Fibroblast of skin of abdomen (primary cell): ENCODE measurements at regions not wholly inside any gene's neighbourhood (a gene's known extent, or its start where the extent isn't known, plus 50 kb on each side); places are given as distances from the start of the nearest gene placed in this dataset.
"Not testable (repeated sequence)": the region's sequence is repeated elsewhere in the genome, so short reads cannot be mapped to it uniquely, and the experiment has no call there.

Source experiments
- DNase-seq: peaks from one replicate; pipeline ENCODE4 v3.0.0-alpha.2; 2013

DNA sequence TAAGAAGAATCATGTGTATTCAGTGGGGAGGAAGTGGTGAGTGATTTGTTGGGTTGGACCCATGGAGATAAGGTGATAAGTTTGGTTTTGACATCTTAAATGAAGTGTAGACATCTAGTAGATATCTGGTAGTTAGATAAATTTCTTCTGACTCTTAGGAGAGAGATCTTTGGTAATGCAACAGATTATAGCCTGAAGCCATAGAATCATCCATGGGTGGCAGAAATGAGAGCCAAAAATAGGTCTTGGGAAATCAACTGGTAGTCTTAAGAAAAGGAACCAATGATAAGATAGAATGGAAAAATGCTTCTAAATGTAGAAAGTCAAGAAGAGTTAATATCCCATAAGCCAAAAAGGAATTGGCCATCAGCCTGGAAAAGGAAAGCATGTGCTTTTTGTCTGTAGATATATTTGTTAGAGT lies 532.7 kb upstream of the GRAMD2B start:
- DNase-seq = no peak

DNA sequence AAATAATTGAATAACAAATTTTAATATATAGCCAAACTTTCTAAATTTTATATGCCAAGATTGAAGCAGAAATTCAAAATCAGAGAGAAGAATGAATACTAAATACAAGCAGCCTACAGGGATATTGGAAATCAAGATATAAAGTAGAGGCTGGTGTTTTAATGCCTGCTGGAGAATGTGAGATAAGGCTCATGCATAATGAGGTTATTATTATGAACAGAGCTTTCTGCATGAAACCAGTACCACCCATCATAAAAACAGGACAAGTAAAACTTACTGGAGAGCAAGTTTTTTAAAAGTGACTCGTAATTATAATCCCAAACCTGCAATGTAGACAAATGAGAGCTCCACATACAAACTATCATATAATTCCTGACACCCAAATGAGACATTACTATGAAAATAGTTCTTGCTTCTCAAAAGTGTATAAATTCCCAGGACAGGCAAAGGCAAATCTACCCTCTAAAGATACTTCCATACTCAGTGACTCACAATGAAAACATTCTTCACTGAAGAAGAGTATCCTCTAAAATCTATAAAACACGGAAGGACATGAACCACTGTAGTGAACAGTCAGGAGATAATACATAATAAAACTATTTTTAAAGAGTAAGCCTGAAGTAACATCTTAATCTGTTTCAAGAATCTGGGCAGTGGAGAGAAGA lies 532.0 kb upstream of the GRAMD2B start:
- peak; percentile 11 for DNase-seq

GRCh38 chr5:125894383-125894782 lies 528.8 kb upstream of the GRAMD2B start:
- DNase-seq = peak; percentile 25

DNA sequence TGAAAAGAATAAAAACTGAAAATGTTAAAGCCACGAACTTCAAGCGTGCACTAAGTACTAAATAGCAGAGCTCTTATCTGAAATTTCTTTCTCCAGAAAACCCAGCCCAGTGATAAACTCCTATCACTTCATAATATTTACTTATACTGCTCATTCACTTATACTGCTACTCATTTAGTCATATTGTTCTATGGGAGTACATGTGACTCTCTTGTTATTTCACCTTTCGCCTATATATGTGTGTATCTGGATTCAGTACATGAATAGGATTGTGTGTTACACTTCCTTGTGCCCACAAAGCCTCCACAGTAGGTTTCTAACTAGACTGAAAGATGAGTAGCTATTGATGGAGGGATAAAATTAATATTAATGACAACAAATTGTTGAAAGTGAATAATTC lies 526.8 kb upstream of the GRAMD2B start:
- DNase-seq = no peak

DNA sequence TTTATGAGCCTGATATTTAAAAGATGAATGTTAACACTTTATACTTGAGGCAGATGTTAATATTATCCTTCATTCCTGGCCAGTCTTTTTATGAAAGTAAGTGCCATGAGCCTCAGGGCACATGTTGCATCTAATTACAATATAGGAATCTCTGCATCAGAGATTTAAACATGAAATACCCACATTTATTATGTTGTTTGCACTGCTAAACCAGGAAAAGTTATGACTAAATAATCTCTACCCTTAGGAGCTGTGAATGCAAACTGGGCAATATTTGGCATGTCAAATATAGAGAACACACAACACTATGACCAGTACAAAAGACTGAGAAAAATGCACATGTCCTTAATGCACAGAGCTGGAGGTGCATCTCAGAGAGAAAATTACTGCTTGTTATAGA lies 526.1 kb upstream of the GRAMD2B start:
- DNase-seq = no peak

GRCh38 chr5:125898851-125899405 lies 524.3 kb upstream of the GRAMD2B start:
- no peak for DNase-seq

- no peak for DNase-seq
These were observed 511.2 kb upstream of the GRAMD2B start for GRCh38 chr5:125912028-125912427.

DNA sequence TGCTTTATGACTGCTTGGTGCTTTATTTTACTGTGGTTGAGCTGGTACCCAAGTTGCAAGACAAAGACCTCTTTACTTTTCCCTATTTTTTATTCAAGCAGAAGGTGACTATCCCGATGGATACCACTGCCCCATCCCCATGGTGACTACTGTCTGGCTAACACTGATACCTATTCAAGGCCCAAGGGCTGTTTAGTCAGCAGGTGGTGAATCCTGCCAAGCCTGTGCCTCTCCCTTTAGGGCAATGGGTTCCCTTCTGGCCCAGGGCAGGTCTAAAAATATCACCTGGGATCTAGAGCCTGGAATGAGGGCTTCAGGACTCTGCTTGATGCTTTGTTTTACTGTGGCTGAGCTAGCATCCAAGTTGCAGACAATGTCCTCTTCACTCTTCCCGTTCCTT lies 510.0 kb upstream of the GRAMD2B start:
- no peak for DNase-seq

GRCh38 chr5:125914471-125914870 lies 508.7 kb upstream of the GRAMD2B start:
- DNase-seq = no peak

GRCh38 chr5:125923958-125924357 lies 499.3 kb upstream of the GRAMD2B start:
- DNase-seq = not testable (repeated sequence)

DNA sequence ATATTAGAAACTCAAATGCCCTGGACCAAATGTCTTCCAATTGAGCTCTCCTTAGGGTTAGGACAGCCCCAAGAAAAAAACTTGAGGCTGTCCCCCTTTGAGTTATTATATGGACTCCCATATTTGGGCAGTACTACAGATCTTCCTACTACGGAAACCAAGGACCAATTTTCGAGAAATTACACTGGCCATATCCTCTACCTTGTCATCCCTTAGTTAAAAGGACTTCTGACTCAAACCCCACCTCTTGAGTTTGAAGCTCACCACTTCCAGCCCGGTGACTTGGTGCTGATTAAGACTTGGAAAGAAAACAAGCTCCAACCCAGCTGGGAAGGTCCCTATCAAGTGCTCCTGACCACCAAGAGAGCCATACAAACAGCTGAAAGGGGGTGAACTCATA lies 497.0 kb upstream of the GRAMD2B start:
- DNase-seq = no peak

GRCh38 chr5:125928663-125929062 lies 494.5 kb upstream of the GRAMD2B start:
- DNase-seq = no peak

- DNase-seq = no peak
These were observed 473.1 kb upstream of the GRAMD2B start for GRCh38 chr5:125950012-125950615.

DNA sequence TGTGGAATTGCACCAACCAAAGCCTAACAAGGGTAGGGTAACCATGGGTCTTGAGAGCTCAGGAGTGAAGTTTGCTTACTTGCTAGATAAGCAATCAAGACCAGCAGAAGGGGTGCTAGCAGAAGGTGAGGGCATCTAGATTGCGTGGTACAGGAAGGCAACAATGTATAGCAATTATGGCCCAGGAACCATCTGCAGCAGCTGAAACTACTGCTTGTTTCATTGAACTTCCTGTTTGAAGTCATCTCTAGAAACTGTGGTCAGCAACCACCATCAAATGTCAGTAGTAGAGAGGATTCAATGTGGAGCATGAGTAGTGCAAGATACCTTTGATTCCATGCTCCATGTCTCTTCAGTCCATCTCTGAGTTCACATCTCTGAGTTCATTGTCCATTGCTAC lies 462.1 kb upstream of the GRAMD2B start:
- no peak for DNase-seq

- DNase-seq = no peak
These were observed 457.6 kb upstream of the GRAMD2B start for GRCh38 chr5:125965577-125965976.

- DNase-seq = no peak
These were observed 455.6 kb upstream of the GRAMD2B start for GRCh38 chr5:125967576-125967975.

- DNase-seq = no peak
These were observed 454.0 kb upstream of the GRAMD2B start for GRCh38 chr5:125969011-125969813.

GRCh38 chr5:125969814-125970171 lies 453.4 kb upstream of the GRAMD2B start:
- no peak for DNase-seq

GRCh38 chr5:125970631-125971307 lies 452.4 kb upstream of the GRAMD2B start:
- no peak for DNase-seq

- no peak for DNase-seq
These were observed 450.5 kb upstream of the GRAMD2B start for GRCh38 chr5:125972706-125973105.

GRCh38 chr5:125974679-125975078 lies 448.5 kb upstream of the GRAMD2B start:
- no peak for DNase-seq

DNA sequence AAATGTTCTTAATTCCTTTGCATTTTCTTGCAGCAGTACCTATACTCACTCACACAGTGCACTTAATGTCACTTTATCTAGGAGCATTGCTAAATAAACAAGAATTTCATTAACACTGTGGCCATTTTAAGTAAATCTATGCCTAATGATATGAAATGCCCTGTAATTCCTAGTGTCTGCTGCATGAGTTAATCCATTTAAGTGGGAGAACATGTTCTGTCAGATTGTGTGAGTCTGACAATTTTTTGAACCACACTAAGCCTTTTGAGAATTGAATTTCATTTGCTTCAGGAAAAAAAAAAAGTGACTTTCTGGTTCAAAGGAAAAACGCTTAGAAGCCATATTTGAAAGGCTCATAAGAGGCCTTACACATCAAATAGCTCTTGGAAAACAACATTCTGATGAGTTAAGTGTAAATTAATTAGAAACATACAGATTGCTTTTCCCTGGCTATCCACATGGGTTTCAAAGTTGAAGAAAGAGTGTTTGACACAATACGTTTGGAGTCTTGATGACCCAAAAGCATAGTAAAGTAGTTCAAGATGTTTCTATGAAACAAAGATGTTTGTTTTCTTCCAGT lies 446.7 kb upstream of the GRAMD2B start:
- no peak for DNase-seq

GRCh38 chr5:125978015-125978414 lies 445.2 kb upstream of the GRAMD2B start:
- no peak for DNase-seq
